Vagina (tissue), 2 donors: ENCODE measurements at regions not wholly inside any gene's neighbourhood (a gene's known extent, or its start where the extent isn't known, plus 50 kb on each side); places are given as distances from the start of the nearest gene placed in this dataset.

Experiments used
- DNase-seq, 2 donors: peaks; one replicate each; pipeline ENCODE4 v3.0.0-alpha.2; 2017; ENCODE audit errors: extremely low spot score in 2 of 2
- H3K27ac ChIP-seq: fragments of 200-600 bp; sonication (generic); one replicate; pipeline ENCODE4 v1.5.1; 2019
- H3K27me3 ChIP-seq: fragments of 200-600 bp; sonication (generic); one replicate; pipeline ENCODE4 v1.5.1; 2019
- H3K36me3 ChIP-seq, 2 donors: fragments of 200-600 bp; sonication (generic); one replicate each; pipeline ENCODE4 v1.5.1; 2017 to 2019
- H3K4me1 ChIP-seq: fragments of 200-600 bp; sonication (generic); one replicate; pipeline ENCODE4 v1.5.1; 2019
- H3K4me3 ChIP-seq, 2 donors: fragments of 200-600 bp; sonication (generic); 1 replicate in 1 of 2; 2 replicates in 1 of 2; pipeline ENCODE4 v1.5.1; 2016 to 2019
- H3K9me3 ChIP-seq: fragments of 200-600 bp; sonication (generic); one replicate; pipeline ENCODE4 v1.5.1; 2019
- CTCF ChIP-seq, 3 experiments: fragments of 450-650 bp in 2 of 3; fragments of 200-600 bp in 1 of 3; sonication (generic) in 1 of 3; IDR thresholded peaks; one replicate each; pipeline ENCODE4 v1.5.1; 2017 to 2019; ENCODE audit warnings: antibody characterized with exemption in 3 of 3, mild to moderate bottlenecking in 2 of 3, moderate library complexity in 2 of 3
- POLR2A ChIP-seq, 2 donors: fragments of 450-650 bp; IDR thresholded peaks; one replicate each; pipeline ENCODE4 v1.6.1; 2017; ENCODE audit warnings: antibody characterized with exemption in 2 of 2, mild to moderate bottlenecking in 2 of 2, moderate library complexity in 2 of 2
- POLR2AphosphoS5 ChIP-seq, 2 donors: sonication (generic); formaldehyde crosslinking; IDR thresholded peaks; one replicate each; pipeline ENCODE4 v1.9.0; 2017; ENCODE audit warnings: antibody characterized with exemption in 2 of 2, mild to moderate bottlenecking in 2 of 2, low read depth in 1 of 2; ENCODE audit not compliant: insufficient read depth in 1 of 2
- intact Hi-C: fragments of 100-400 bp; cut with DNase I; formaldehyde crosslinking; loops from one replicate; pipeline ENCODE4 v1.15.1; 2023

- Histone ChIP-seq H3K27me3 (no peaks in the 10 kb centered on the region), H3K27ac (no peak overlapping the region), H3K4me1 (no peaks in the 10 kb centered on the region), H3K36me3 (no peaks in the 10 kb centered on the region), H3K4me3 (no peak overlapping the region), H3K9me3 (no peaks in the 10 kb centered on the region)
- DNase-seq, result no peak
- no peak for TF ChIP-seq CTCF (IDR thresholded peaks at IDR 0.05)
- TF ChIP-seq POLR2A (IDR thresholded peaks at IDR 0.05), result no peak
- no peak for TF ChIP-seq POLR2AphosphoS5 (IDR thresholded peaks at IDR 0.05; ENCODE audit: insufficient read depth in 1 of 2, low read depth in 1 of 2)
- intact Hi-C loops, result no loop called here
Measured at GRCh38 chr4:167717495-167717894, 374.8 kb upstream of the ANXA10 start.

- no peak for DNase-seq
- Histone ChIP-seq H3K9me3 (no peaks in the 10 kb centered on the region), H3K4me3 (no peak overlapping the region), H3K4me1 (no peaks in the 10 kb centered on the region), H3K27ac (no peak overlapping the region), H3K36me3 (no peaks in the 10 kb centered on the region), H3K27me3 (no peaks in the 10 kb centered on the region)
- TF ChIP-seq POLR2A (IDR thresholded peaks at IDR 0.05) (no peak), CTCF (IDR thresholded peaks at IDR 0.05) (no peak), POLR2AphosphoS5 (IDR thresholded peaks at IDR 0.05; ENCODE audit: insufficient read depth in 1 of 2, low read depth in 1 of 2) (no peak)
- intact Hi-C loops, result no loop called here
Measured at GRCh38 chr4:167721617-167722486, 370.5 kb upstream of the ANXA10 start.

- H3K4me3 ChIP-seq, result no peak overlapping the region
- intact Hi-C loops, result no loop called here
- no peak for TF ChIP-seq POLR2AphosphoS5 (IDR thresholded peaks at IDR 0.05; ENCODE audit: insufficient read depth in 1 of 2, low read depth in 1 of 2)
- H3K9me3 ChIP-seq, result no peaks in the 10 kb centered on the region
- H3K4me1 ChIP-seq, result no peaks in the 10 kb centered on the region
- no peaks in the 10 kb centered on the region for H3K27me3 ChIP-seq
- H3K36me3 ChIP-seq, result no peaks in the 10 kb centered on the region
- no peak overlapping the region for H3K27ac ChIP-seq
- DNase-seq, result no peak
Measured at GRCh38 chr4:167722487-167722808, 369.9 kb upstream of the ANXA10 start.

- Histone ChIP-seq H3K27me3 (no peaks in the 10 kb centered on the region), H3K4me1 (no peaks in the 10 kb centered on the region), H3K27ac (no peak overlapping the region), H3K4me3 (no peak overlapping the region), H3K36me3 (no peaks in the 10 kb centered on the region), H3K9me3 (no peaks in the 10 kb centered on the region)
- TF ChIP-seq POLR2AphosphoS5 (IDR thresholded peaks at IDR 0.05; ENCODE audit: insufficient read depth in 1 of 2, low read depth in 1 of 2) (no peak), CTCF (IDR thresholded peaks at IDR 0.05) (no peak), POLR2A (IDR thresholded peaks at IDR 0.05) (no peak)
- intact Hi-C loops, result no loop called here
- no peak for DNase-seq
Measured at GRCh38 chr4:167724941-167725340, 367.4 kb upstream of the ANXA10 start.

GRCh38 chr4:167730769-167731168 lies 361.6 kb upstream of the ANXA10 start:
- no peak overlapping the region for H3K27ac ChIP-seq
- H3K36me3 ChIP-seq, result no peaks in the 10 kb centered on the region
- H3K27me3 ChIP-seq, result no peaks in the 10 kb centered on the region
- intact Hi-C loops, result no loop called here
- H3K4me3 ChIP-seq, result no peak overlapping the region
- no peak for TF ChIP-seq CTCF (IDR thresholded peaks at IDR 0.05)
- no peak for TF ChIP-seq POLR2AphosphoS5 (IDR thresholded peaks at IDR 0.05; ENCODE audit: insufficient read depth in 1 of 2, low read depth in 1 of 2)
- TF ChIP-seq POLR2A (IDR thresholded peaks at IDR 0.05), result no peak
- H3K9me3 ChIP-seq, result no peaks in the 10 kb centered on the region
- H3K4me1 ChIP-seq, result no peaks in the 10 kb centered on the region
- DNase-seq, result no peak
